ENCODE measurements at regions not wholly inside any gene's neighbourhood (a gene's known extent, or its start where the extent isn't known, plus 50 kb on each side); places are given as distances from the start of the nearest gene placed in this dataset.

- Histone ChIP-seq H3K36me3 (ENCODE audit: control insufficient read depth in 1 of 2, insufficient read depth in 2 of 2, low read length in 2 of 2) (no peaks in the 10 kb centered on the region), H4K20me1 (ENCODE audit: insufficient read depth) (no peaks in the 10 kb centered on the region), H3K4me3 (replicated peaks in 1 of 2; ENCODE audit: low read depth in 1 of 2, low read length in 2 of 2) (no peak overlapping the region), H3K27ac (ENCODE audit: low read depth, low read length) (no peak overlapping the region), H2AFZ (ENCODE audit: low read depth, low read length, poor library complexity, severe bottlenecking) (no peak overlapping the region), H3K79me2 (ENCODE audit: insufficient read depth, low read length) (no peaks in the 10 kb centered on the region), H3K4me2 (ENCODE audit: low read length) (no peak overlapping the region), H3K9me2 (ENCODE audit: insufficient read depth) (no peaks in the 10 kb centered on the region), H3K4me1 (ENCODE audit: control insufficient read depth in 1 of 2, insufficient read depth in 2 of 2, low read length in 2 of 2) (no peaks in the 10 kb centered on the region), H3K9ac (ENCODE audit: low read length) (no peak overlapping the region), H3K27me3 (ENCODE audit: insufficient read depth, low read length) (0 out of 2 replicates have a peak, but pooled peaks cover 10% of the 10 kb centered on the region), H3K9me3 (ENCODE audit: control insufficient read depth in 1 of 2, insufficient read depth in 1 of 2, low read depth in 1 of 2, low read length in 2 of 2) (no peaks in the 10 kb centered on the region)
- intact Hi-C loops (cut with micrococcal nuclease), result loop anchor here (5.0 kb wide), 2 partner anchors 55 to 115 kb away; no protein-coding TSS in a partner anchor
- TF ChIP-seq EZH2phosphoT487 (IDR thresholded peaks at IDR 0.05; ENCODE audit: borderline replicate concordance) (no peak), ZBTB33 (IDR thresholded peaks at IDR 0.05; ENCODE audit: extremely low read depth, insufficient replicate concordance, low read length) (no peak), CTCF (IDR thresholded peaks at IDR 0.05 in 2 of 3, conservative IDR thresholded peaks at IDR 0.05 in 1 of 3; ENCODE audit: borderline replicate concordance in 1 of 3, insufficient read depth in 1 of 3, low read depth in 2 of 3, low read length in 2 of 3) (no peak), ATF3 (IDR thresholded peaks at IDR 0.05) (no peak), SRF (IDR thresholded peaks at IDR 0.05; ENCODE audit: low read depth) (no peak), JUND (IDR thresholded peaks at IDR 0.05) (no peak), YY1 (IDR thresholded peaks at IDR 0.05; ENCODE audit: extremely low read depth, insufficient replicate concordance, low read depth, low read length) (no peak), ZNF274 (IDR thresholded peaks at IDR 0.05; ENCODE audit: low read depth, low read length) (no peak)
- BruUV-seq (replicated peaks), result no TSS peak
- ChIA-PET CTCF (no interaction called here), RAD21 (ENCODE audit: low non-redundant PET in 1 of 2, low total read pairs in 2 of 2, uncharacterized antibody in 2 of 2, unreplicated experiment in 2 of 2) (no interaction called here), POLR2A (no interaction called here)
- DNase-seq (ENCODE audit: low read depth, low spot score), result no peak
- no peak for ATAC-seq
Observed at GRCh38 chr13:91132786-91133185, 214.7 kb upstream of the MIR17HG start.

Measured in HCT116 (cell line).